Cardiac septum (tissue), 1 donor: ENCODE measurements at regions not wholly inside any gene's neighbourhood (a gene's known extent, or its start where the extent isn't known, plus 50 kb on each side); places are given as distances from the start of the nearest gene placed in this dataset.
A peak's percentile ranks its signal among the peaks of the same experiment; 100 is the strongest.

ENCODE experiments used
- DNase-seq: peaks from one replicate; pipeline ENCODE4 v3.0.0-alpha.2; 2020; ENCODE audit warnings: low spot score
- intact Hi-C: fragments of 100-400 bp; cut with DNase I; formaldehyde crosslinking; loops from one replicate; pipeline ENCODE4 v1.14.0; 2022
- donor health status: DM: no; HTN: no; CAD: no.

DNA sequence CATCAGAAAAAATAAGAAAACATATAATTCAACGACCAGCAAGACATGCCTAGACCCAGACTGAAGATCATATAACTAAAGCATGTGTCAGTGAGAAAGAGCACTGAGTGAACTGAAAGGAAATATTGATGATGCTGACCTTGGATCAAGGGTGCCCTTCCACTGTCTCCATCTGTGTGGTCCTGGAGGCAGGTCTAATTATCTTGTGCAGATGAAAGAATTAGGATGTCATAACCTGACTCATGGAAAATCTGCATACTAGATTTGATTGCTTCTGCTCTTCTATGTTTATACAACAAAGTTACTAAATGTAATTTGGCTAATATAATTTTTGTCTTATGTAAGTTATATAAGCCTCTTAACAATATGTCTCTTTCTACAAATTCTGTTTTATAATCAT lies 264.6 kb upstream of the TGFBR2 start:
- no peak for DNase-seq
- intact Hi-C loops: no loop called here

- DNase-seq: no peak
- intact Hi-C loops: no loop called here
Observed at GRCh38 chr3:30342318-30343060, 263.9 kb upstream of the TGFBR2 start.

DNA sequence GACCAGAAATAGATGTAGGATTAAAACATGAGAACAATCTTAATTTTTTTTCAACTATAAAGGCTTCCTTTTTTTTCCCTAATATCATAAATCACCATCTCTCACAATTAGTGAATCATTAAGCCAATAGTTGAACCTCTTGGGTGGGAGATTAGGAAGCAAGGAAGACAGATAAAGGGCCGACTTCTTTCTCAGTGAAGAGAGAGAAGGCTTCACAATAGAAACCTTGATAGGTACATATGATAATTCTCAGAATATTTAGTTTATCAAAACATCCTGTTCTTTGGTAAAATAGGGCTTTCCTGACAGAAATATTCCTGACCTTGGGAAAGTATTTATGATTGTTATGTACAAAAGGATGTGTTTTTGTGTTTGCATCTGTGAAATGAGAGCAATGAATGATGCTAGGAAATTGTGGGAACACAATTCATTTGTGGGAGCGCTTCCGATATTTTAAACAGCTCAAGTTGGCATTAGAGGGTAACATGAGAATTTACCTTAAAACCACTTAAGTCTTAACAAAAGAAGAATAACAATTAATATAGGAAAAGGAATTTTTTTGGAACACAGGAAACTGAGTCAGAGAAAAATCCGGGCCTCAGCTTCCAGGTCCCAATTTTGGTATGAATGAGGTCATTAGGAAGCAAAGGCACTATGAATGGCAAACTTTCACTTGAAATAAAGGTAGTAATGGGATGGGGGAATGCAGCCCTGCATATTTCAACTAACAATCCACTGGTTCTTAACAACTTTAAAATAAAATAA lies 263.2 kb upstream of the TGFBR2 start:
- no peak for DNase-seq
- intact Hi-C loops: no loop called here

DNA sequence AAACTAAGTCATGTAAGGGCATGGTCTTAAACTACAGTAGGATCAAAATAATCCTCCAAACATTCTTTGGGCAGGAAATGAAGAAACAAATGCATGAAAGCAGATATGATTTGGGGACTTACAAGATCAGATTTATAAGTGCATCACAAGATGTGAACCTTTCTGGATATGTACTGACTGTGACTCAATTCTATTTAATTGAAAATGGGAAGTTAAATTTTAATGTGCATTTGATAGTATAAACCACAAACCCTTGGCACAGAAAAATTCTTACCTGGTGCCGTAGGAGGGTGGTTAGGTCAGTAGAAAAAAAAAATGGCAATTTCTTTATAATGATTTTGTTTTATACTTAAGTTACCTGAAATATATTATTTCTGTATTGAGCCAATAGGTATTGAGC lies 262.5 kb upstream of the TGFBR2 start:
- intact Hi-C loops: no loop called here
- no peak for DNase-seq

- intact Hi-C loops: no loop called here
- DNase-seq: no peak
Observed at GRCh38 chr3:30344288-30344687, 262.1 kb upstream of the TGFBR2 start.

GRCh38 chr3:30346933-30347320 lies 259.5 kb upstream of the TGFBR2 start:
- DNase-seq: no peak
- intact Hi-C loops: loop anchor here (5.0 kb wide), 2 partner anchors 60 to 260 kb away; partner anchors contain the start of gene TGFBR2

DNA sequence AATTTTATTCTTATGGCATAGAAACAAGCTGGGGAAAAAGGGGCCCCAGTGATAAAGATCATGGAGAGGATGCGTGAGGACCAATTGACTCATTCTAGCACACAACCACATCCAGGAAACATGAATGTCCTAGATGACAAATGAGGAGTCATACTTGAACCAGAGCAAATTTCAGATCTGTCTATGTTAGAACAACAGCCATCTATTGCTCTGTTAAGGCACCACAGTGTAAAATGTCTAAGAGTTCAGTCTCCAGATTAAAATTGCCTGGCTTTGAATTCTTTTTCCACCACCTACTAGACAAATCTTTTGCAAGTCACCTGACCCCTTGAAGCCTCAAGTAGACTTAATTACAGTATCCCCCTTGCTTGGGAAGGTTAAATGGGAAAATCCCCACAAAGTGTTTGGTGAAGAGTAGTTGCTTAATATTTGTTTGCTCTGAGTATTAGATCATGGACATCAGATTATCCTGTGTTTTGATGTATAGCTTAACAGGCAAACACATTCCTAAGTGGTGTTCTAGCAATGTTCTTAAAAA lies 258.7 kb upstream of the TGFBR2 start:
- intact Hi-C loops: loop anchor here (5.0 kb wide), 2 partner anchors 60 to 260 kb away; partner anchors contain the start of gene TGFBR2
- DNase-seq: no peak

DNA sequence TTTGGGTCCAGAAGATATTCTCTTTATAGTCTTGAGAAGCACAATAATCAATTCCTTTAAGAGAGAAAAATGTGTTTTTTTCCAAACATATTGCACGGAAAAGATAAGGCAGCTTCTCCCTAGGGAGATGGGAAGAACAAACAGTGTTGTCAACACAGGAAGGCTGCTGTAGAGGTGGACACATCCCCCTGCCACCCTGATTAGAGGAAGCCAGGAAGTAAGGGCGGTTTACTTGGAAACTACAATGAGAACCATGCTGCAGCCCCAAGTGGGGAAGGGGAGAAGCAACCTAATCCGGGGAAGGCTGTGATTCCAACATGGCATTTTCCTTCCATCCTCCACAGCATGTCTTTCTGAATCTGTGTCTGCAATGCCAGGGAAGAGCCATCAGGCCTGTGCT lies 256.9 kb upstream of the TGFBR2 start:
- intact Hi-C loops: loop anchor here (5.0 kb wide), 2 partner anchors 62 to 258 kb away; partner anchors contain the start of gene TGFBR2
- DNase-seq: no peak

- DNase-seq: no peak
- intact Hi-C loops: loop anchor here (5.0 kb wide), 3 partner anchors 92 to 342 kb away; no protein-coding TSS in a partner anchor
Observed at GRCh38 chr3:30350011-30350410, 256.4 kb upstream of the TGFBR2 start.

GRCh38 chr3:30350901-30351300 lies 255.5 kb upstream of the TGFBR2 start:
- intact Hi-C loops: loop anchor here (5.0 kb wide), 3 partner anchors 91 to 341 kb away; no protein-coding TSS in a partner anchor

DNA sequence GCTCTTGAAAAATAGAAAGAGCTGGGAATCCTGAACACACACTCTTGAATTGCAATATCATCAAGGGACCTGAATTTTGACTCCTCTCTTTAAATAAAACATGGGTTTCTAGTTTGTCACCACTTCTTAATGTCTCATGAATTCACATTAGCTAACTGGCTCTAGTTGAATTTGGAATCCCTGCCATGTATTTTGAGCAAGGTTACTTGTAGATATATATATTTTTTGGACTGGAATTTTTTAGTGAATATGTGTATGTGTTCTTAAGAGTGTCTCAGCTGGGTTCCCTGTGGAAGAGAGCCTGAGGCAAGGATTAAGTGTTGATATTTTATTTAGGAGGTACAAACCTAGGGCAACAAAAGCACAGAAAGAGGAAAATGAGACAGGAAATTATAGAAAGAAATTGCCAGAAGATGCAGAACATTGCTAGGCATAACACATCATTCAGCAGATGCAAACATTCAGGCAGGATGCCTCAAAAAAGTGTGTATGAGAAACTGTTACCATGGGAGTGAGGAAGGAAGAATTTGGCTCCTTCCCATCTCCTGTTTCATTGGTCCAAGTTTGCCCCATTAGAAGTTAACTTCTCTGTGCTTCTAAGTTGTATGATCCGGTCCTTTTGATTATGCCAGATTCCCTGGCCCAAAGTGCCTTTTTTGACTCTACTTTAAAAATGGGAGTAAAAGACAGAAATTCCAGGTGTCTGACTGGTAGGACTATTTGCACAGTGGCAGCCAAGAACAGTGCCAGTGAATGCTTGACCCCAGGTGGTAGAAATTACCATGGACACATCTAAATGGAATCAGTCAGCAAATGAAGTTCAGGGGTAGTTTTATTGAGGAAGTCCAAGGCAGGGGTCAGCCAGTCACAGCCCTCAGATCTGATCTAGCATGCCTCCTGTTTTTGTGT lies 253.7 kb upstream of the TGFBR2 start:
- intact Hi-C loops: loop anchor here (5.0 kb wide), 3 partner anchors 90 to 340 kb away; no protein-coding TSS in a partner anchor

More at GRCh38 chr3:30350901-30351300, 255.5 kb upstream of the TGFBR2 start:
- DNase-seq: no peak

GRCh38 chr3:30353711-30354467 lies 252.5 kb upstream of the TGFBR2 start:
- intact Hi-C loops: loop anchor here (1.0 to 5.0 kb wide), 4 partner anchors 72 to 338 kb away; no protein-coding TSS in a partner anchor
- no peak for DNase-seq

More for the DNA sequence above, 253.7 kb upstream of the TGFBR2 start:
- DNase-seq: no peak

DNA sequence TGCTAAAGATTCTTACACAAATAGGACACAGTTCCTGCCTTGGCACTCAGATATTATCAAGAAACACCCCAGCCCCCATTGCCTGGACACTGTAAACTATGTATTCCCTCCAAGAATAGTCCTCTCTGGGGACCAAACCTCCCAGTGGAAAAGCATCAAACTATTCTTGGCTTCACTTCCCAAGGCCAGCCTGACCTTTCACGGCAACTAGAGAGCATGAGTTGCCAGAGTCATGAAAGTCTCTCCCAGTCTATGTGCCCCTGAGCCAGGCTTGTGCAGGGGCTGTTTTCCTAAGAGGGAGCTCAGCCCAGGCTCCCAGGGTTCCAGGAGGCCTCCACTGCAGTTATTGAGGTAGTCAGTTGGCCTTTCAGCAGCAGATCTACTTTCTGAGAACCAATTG lies 251.9 kb upstream of the TGFBR2 start:
- intact Hi-C loops: loop anchor here (1.0 to 5.0 kb wide), 4 partner anchors 72 to 338 kb away; no protein-coding TSS in a partner anchor
- DNase-seq: peak; percentile 75

GRCh38 chr3:30354972-30355371 lies 251.4 kb upstream of the TGFBR2 start:
- intact Hi-C loops: loop anchor here (1.0 to 5.0 kb wide), 4 partner anchors 71 to 337 kb away; no protein-coding TSS in a partner anchor
- DNase-seq: no peak

DNA sequence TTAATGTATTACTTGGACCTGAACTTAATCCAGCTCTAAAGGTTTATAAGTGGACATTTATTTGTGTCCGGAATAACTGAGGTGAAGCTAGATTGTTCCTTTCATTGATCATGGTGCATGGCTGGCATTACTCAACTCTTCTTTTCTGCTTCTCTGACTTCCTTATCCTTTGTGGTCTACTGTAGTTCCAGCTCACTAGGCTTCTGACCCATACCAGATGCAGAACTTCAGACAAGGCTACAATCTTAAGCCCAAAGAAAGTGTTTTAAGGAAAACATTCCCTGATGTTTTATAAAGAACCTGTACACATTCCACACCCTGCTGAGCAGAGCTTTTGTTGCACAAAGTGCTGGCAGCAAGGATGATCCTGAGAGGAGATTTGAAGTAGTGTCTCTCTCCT lies 250.8 kb upstream of the TGFBR2 start:
- DNase-seq: no peak
- intact Hi-C loops: no loop called here

- no peak for DNase-seq
- intact Hi-C loops: no loop called here
Observed at GRCh38 chr3:30356866-30357753, 249.3 kb upstream of the TGFBR2 start.

- DNase-seq: no peak
- intact Hi-C loops: no loop called here
Observed at GRCh38 chr3:30357897-30358296, 248.5 kb upstream of the TGFBR2 start.
